HCT116 (cell line): ENCODE measurements at regions not wholly inside any gene's neighbourhood (a gene's known extent, or its start where the extent isn't known, plus 50 kb on each side); places are given as distances from the start of the nearest gene placed in this dataset.

Source experiments
- ATAC-seq: fragments of 200-7000 bp; cut with Tn5 transposase; 2 replicates; pipeline ENCODE4 v1.9.1; 2020; ENCODE audit warnings: mild to moderate bottlenecking, moderate library complexity
- BruUV-seq: library from RNA; stranded (reverse); fragments of 400-500 nt; replicated peaks from 2 replicates; lab custom pipeline; 2021; lab: Mats Ljungman, UMichigan
- CTCF ChIA-PET: fragments of 300-600 bp; sonication (Branson Sonifier 250); formaldehyde crosslinking; loops from one replicate; lab custom pipeline; 2021; ENCODE audit warnings: antibody characterized with exemption; lab: Charles Lee
- POLR2A ChIA-PET: fragments of 300-600, 350-600 bp; sonication (Branson Sonifier 250); formaldehyde crosslinking; loops from one replicate; lab custom pipeline; 2021; ENCODE audit warnings: antibody characterized with exemption; lab: Charles Lee
- RAD21 ChIA-PET, 2 experiments: fragments of 300-600 bp; sonication (Branson Sonifier 250); formaldehyde crosslinking; loops; one replicate each; lab custom pipeline; 2023; ENCODE audit warnings: low total read pairs in 2 of 2; ENCODE audit not compliant: uncharacterized antibody in 2 of 2, unreplicated experiment in 2 of 2, low non-redundant PET in 1 of 2; lab: Charles Lee
- DNase-seq: peaks from one replicate; pipeline ENCODE4 v3.0.0-alpha.2; 2010; ENCODE audit warnings: low read depth, low spot score
- H2AFZ ChIP-seq: fragments of 200-600 bp; shearing (Covaris generic), sonication (generic); 2 replicates; pipeline ENCODE4 v1.6.1; 2017; ENCODE audit warnings: low read depth, mixed run types, mixed read lengths, antibody characterized with exemption, low read length; ENCODE audit not compliant: poor library complexity, severe bottlenecking
- H3K27ac ChIP-seq: 2 replicates; pipeline ENCODE4 v1.5.1; 2012; ENCODE audit warnings: low read depth, low read length
- H3K27me3 ChIP-seq: fragments of 200-600 bp; sonication (generic); 2 replicates; pipeline ENCODE4 v1.6.1; 2016; ENCODE audit warnings: mixed run types, low read length, mixed read lengths; ENCODE audit not compliant: insufficient read depth
- H3K36me3 ChIP-seq, 2 experiments: fragments of 200-500 bp in 1 of 2; fragments of 200-600 bp in 1 of 2; sonication (Bioruptor generic) in 1 of 2; sonication (generic) in 1 of 2; 2 replicates each; pipeline versions ENCODE4 v1.5.1 to v1.6.1; 2014 to 2016; ENCODE audit warnings: low read length in 2 of 2, inconsistent platforms in 1 of 2, mixed read lengths in 1 of 2, mixed run types in 1 of 2; ENCODE audit not compliant: insufficient read depth in 2 of 2, control insufficient read depth in 1 of 2
- H3K4me1 ChIP-seq, 2 experiments: fragments of 200-600 bp in 1 of 2; sonication (generic) in 1 of 2; 2 replicates each; pipeline versions ENCODE4 v1.5.1 to v1.6.1; 2012 to 2017; ENCODE audit warnings: low read length in 2 of 2, inconsistent platforms in 1 of 2, mild to moderate bottlenecking in 1 of 2, mixed read lengths in 1 of 2, mixed run types in 1 of 2, moderate library complexity in 1 of 2; ENCODE audit not compliant: insufficient read depth in 2 of 2, control insufficient read depth in 1 of 2
- H3K4me2 ChIP-seq: fragments of 200-600 bp; sonication (generic); 2 replicates; pipeline ENCODE4 v1.6.1; 2017; ENCODE audit warnings: mixed run types, low read length, mixed read lengths
- H3K4me3 ChIP-seq, 2 experiments: fragments of 200-600 bp in 1 of 2; sonication (generic) in 1 of 2; replicated peaks in 1 of 2; 2 replicates each; pipeline ENCODE4 v1.5.1; 2011 to 2016; ENCODE audit warnings: low read length in 2 of 2, control low read depth in 1 of 2, low read depth in 1 of 2, mild to moderate bottlenecking in 1 of 2, mixed read lengths in 1 of 2, mixed run types in 1 of 2
- H3K79me2 ChIP-seq: fragments of 200-600 bp; sonication (generic); 2 replicates; pipeline ENCODE4 v1.6.1; 2017; ENCODE audit warnings: mild to moderate bottlenecking, mixed run types, low read length, moderate library complexity, mixed read lengths; ENCODE audit not compliant: insufficient read depth
- H3K9ac ChIP-seq: fragments of 200-600 bp; sonication (generic); 2 replicates; pipeline ENCODE4 v1.6.1; 2016; ENCODE audit warnings: low read length, mixed read lengths
- H3K9me2 ChIP-seq: fragments of 200-600 bp; sonication (generic), shearing (Covaris generic); 2 replicates; pipeline ENCODE4 v1.6.1; 2017; ENCODE audit warnings: mixed run types, mild to moderate bottlenecking, moderate library complexity; ENCODE audit not compliant: insufficient read depth
- H3K9me3 ChIP-seq, 2 experiments: fragments of 200-500 bp in 1 of 2; fragments of 200-600 bp in 1 of 2; sonication (Bioruptor generic) in 1 of 2; sonication (generic) in 1 of 2; 2 replicates each; pipeline ENCODE4 v1.6.1; 2014 to 2017; ENCODE audit warnings: low read length in 2 of 2, mixed read lengths in 2 of 2, inconsistent platforms in 1 of 2, low read depth in 1 of 2, mild to moderate bottlenecking in 1 of 2, mixed run types in 1 of 2, moderate library complexity in 1 of 2; ENCODE audit not compliant: control insufficient read depth in 1 of 2, insufficient read depth in 1 of 2
- H4K20me1 ChIP-seq: fragments of 200-600 bp; sonication (generic), shearing (Covaris generic); 2 replicates; pipeline ENCODE4 v1.6.1; 2017; ENCODE audit warnings: mixed run types, mild to moderate bottlenecking, moderate library complexity; ENCODE audit not compliant: insufficient read depth
- CBX3 ChIP-seq: IDR thresholded peaks from 2 replicates; pipeline ENCODE4 v1.6.1; 2012; ENCODE audit warnings: low read depth
- CEBPB ChIP-seq: IDR thresholded peaks from 2 replicates; pipeline ENCODE4 v1.6.1; 2012; ENCODE audit warnings: low read depth
- ELF1 ChIP-seq: IDR thresholded peaks from 2 replicates; pipeline ENCODE4 v1.6.1; 2012; ENCODE audit warnings: low read depth, borderline replicate concordance
- EZH2 ChIP-seq: fragments of 200-600 bp; sonication (generic); IDR thresholded peaks from 2 replicates; pipeline ENCODE4 v1.6.1; 2017; ENCODE audit warnings: antibody characterized with exemption, mixed run types
- EZH2phosphoT487 ChIP-seq: fragments of 200-600 bp; IDR thresholded peaks from 2 replicates; pipeline ENCODE4 v1.6.1; 2018; ENCODE audit warnings: antibody characterized with exemption, borderline replicate concordance
- FOSL1 ChIP-seq: IDR thresholded peaks from 2 replicates; pipeline ENCODE4 v1.6.1; 2012; ENCODE audit warnings: low read depth
- JUND ChIP-seq: IDR thresholded peaks from 2 replicates; pipeline ENCODE4 v1.6.1; 2012
- POLR2A ChIP-seq: IDR thresholded peaks from 2 replicates; pipeline ENCODE4 v1.7.0; 2011; ENCODE audit warnings: borderline replicate concordance; ENCODE audit not compliant: insufficient read depth, insufficient read length; ENCODE audit errors: extremely low read depth
- RAD21 ChIP-seq: IDR thresholded peaks from 2 replicates; pipeline ENCODE4 v1.6.1; 2012; ENCODE audit warnings: low read depth, mild to moderate bottlenecking
- SP1 ChIP-seq: IDR thresholded peaks from 2 replicates; pipeline ENCODE4 v1.6.1; 2012; ENCODE audit warnings: low read depth
- SRF ChIP-seq: IDR thresholded peaks from 2 replicates; pipeline ENCODE4 v1.6.1; 2012; ENCODE audit warnings: low read depth
- YY1 ChIP-seq: IDR thresholded peaks from 2 replicates; pipeline ENCODE4 v1.6.1; 2011; ENCODE audit warnings: low read length, low read depth, moderate library complexity, mild to moderate bottlenecking; ENCODE audit not compliant: insufficient replicate concordance; ENCODE audit errors: extremely low read depth
- ZBTB33 ChIP-seq: IDR thresholded peaks from 2 replicates; pipeline ENCODE4 v1.6.1; 2011; ENCODE audit warnings: mild to moderate bottlenecking, low read length, moderate library complexity; ENCODE audit not compliant: insufficient replicate concordance; ENCODE audit errors: extremely low read depth
- ZNF274 ChIP-seq: fragments of 200-500 bp; sonication (Bioruptor generic); IDR thresholded peaks from 2 replicates; pipeline ENCODE4 v1.6.1; 2014; ENCODE audit warnings: mild to moderate bottlenecking, low read depth, low read length, inconsistent platforms
- intact Hi-C: fragments of 100-400 bp; cut with micrococcal nuclease; formaldehyde crosslinking; loops from 2 replicates; pipeline ENCODE4 v1.10.0; 2022

- Histone ChIP-seq H3K27me3 (no peaks in the 10 kb centered on the region), H3K9me3 (no peaks in the 10 kb centered on the region), H3K9ac (no peak overlapping the region), H3K27ac (no peak overlapping the region), H3K4me3 (no peak overlapping the region), H4K20me1 (no peaks in the 10 kb centered on the region), H3K36me3 (no peaks in the 10 kb centered on the region), H3K4me1 (no peaks in the 10 kb centered on the region; a peak in 1 of 4 replicates), H3K4me2 (no peak overlapping the region), H3K79me2 (no peaks in the 10 kb centered on the region), H3K9me2 (no peaks in the 10 kb centered on the region), H2AFZ (no peak overlapping the region)
- ChIA-PET RAD21 (no interaction called here), POLR2A (no interaction called here), CTCF (no interaction called here)
- intact Hi-C loops: no loop called here
- ATAC-seq: no peak
- TF ChIP-seq ZNF274 (no peak), SRF (no peak), SP1 (no peak), ELF1 (no peak), FOSL1 (no peak), POLR2A (no peak), CBX3 (no peak), ZBTB33 (no peak), EZH2 (no peak), CEBPB (no peak), YY1 (no peak), RAD21 (no peak), JUND (no peak), EZH2phosphoT487 (no peak)
- no peak for DNase-seq
- no TSS peak for BruUV-seq
These were observed 86.8 kb upstream of the RAB4A start for GRCh38 chr1:229184066-229184465.
